ENCODE measurements at regions not wholly inside any gene's neighbourhood (a gene's known extent, or its start where the extent isn't known, plus 50 kb on each side); places are given as distances from the start of the nearest gene placed in this dataset.

GRCh38 chr18:10121786-10122515 is 208.1 kb downstream of the VAPA start (continued):
- TF ChIP-seq ZFP3 (tag by site-specific recombination; IDR thresholded peaks at IDR 0.05; ENCODE audit: low read depth) (no peak), ZNF549 (tag by site-specific recombination; IDR thresholded peaks at IDR 0.05) (no peak), GLIS2 (tag by site-specific recombination; IDR thresholded peaks at IDR 0.05) (peak; percentile 54; the same call in 1 of the 2 replicates), BCL11A (tag by site-specific recombination; IDR thresholded peaks at IDR 0.05; ENCODE audit: low read depth) (peak; percentile 69; the same call in 1 of the 2 replicates)

GRCh38 chr18:10122988-10123950 is 209.5 kb downstream of the VAPA start:
- Histone ChIP-seq H3K4me3 (ENCODE audit: low read depth, low read length) (no peak overlapping the region), H3K4me1 (ENCODE audit: control insufficient read depth, insufficient read depth, low read length) (peaks cover 14% of the 10 kb centered on the region), H3K9me3 (ENCODE audit: control insufficient read depth, insufficient read depth, low read depth, low read length) (no peaks in the 10 kb centered on the region), H3K36me3 (ENCODE audit: control insufficient read depth in 2 of 2, insufficient read depth in 1 of 2, low read length in 2 of 2) (no peaks in the 10 kb centered on the region), H3K27ac (ENCODE audit: extremely low read depth, low read depth, low read length) (no peak overlapping the region)
- TF ChIP-seq, protein P1, sequence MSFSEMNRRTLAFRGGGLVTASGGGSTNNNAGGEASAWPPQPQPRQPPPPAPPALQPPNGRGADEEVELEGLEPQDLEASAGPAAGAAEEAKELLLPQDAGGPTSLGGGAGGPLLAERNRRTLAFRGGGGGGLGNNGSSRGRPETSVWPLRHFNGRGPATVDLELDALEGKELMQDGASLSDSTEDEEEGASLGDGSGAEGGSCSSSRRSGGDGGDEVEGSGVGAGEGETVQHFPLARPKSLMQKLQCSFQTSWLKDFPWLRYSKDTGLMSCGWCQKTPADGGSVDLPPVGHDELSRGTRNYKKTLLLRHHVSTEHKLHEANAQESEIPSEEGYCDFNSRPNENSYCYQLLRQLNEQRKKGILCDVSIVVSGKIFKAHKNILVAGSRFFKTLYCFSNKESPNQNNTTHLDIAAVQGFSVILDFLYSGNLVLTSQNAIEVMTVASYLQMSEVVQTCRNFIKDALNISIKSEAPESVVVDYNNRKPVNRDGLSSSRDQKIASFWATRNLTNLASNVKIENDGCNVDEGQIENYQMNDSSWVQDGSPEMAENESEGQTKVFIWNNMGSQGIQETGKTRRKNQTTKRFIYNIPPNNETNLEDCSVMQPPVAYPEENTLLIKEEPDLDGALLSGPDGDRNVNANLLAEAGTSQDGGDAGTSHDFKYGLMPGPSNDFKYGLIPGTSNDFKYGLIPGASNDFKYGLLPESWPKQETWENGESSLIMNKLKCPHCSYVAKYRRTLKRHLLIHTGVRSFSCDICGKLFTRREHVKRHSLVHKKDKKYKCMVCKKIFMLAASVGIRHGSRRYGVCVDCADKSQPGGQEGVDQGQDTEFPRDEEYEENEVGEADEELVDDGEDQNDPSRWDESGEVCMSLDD (tag by site-specific recombination; IDR thresholded peaks at IDR 0.05): no peak
- TF ChIP-seq, protein P2, sequence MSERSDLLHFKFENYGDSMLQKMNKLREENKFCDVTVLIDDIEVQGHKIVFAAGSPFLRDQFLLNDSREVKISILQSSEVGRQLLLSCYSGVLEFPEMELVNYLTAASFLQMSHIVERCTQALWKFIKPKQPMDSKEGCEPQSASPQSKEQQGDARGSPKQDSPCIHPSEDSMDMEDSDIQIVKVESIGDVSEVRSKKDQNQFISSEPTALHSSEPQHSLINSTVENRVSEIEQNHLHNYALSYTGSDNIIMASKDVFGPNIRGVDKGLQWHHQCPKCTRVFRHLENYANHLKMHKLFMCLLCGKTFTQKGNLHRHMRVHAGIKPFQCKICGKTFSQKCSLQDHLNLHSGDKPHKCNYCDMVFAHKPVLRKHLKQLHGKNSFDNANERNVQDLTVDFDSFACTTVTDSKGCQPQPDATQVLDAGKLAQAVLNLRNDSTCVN (tag by site-specific recombination; optimal IDR thresholded peaks at IDR 0.05): no peak
- no peak for TF ChIP-seq KLF1 (tag by site-specific recombination; IDR thresholded peaks at IDR 0.05)
- no peak for TF ChIP-seq ZFP41 (tag by site-specific recombination; IDR thresholded peaks at IDR 0.05; ENCODE audit: borderline replicate concordance)
- no peak for TF ChIP-seq ZNF544 (tag by site-specific recombination; IDR thresholded peaks at IDR 0.05)
- TF ChIP-seq, protein P3, sequence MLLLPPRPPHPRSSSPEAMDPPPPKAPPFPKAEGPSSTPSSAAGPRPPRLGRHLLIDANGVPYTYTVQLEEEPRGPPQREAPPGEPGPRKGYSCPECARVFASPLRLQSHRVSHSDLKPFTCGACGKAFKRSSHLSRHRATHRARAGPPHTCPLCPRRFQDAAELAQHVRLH (tag by site-specific recombination; IDR thresholded peaks at IDR 0.05): no peak
- TF ChIP-seq ZNF19 (tag by site-specific recombination; IDR thresholded peaks at IDR 0.05; ENCODE audit: low read depth): no peak
- no peak for TF ChIP-seq ZNF221 (tag by site-specific recombination; IDR thresholded peaks at IDR 0.05; ENCODE audit: borderline replicate concordance)
- no peak for TF ChIP-seq KLF16 (tag by site-specific recombination; IDR thresholded peaks at IDR 0.05)
- no peak for TF ChIP-seq ZNF391 (tag by site-specific recombination; IDR thresholded peaks at IDR 0.05; ENCODE audit: borderline replicate concordance, low read depth)
- no peak for TF ChIP-seq ZNF140 (tag by site-specific recombination; IDR thresholded peaks at IDR 0.05)
- no peak for TF ChIP-seq ZNF157 (tag by site-specific recombination; IDR thresholded peaks at IDR 0.05)
- no peak for TF ChIP-seq HOXC10 (CRISPR knock-in tag; IDR thresholded peaks at IDR 0.05)
- no peak for TF ChIP-seq SCRT2 (tag by site-specific recombination; IDR thresholded peaks at IDR 0.05)
- ChIA-PET CTCF (interaction anchor here (0.6 to 1.4 kb wide), 2 partner anchors 9 to 224 kb away, joined by 3 to 4 read pairs; no protein-coding TSS in a partner anchor), POLR2A (interaction anchor here (1.3 to 1.4 kb wide), 2 partner anchors 8 to 18 kb away, joined by 5 read pairs; no protein-coding TSS in a partner anchor)
